T-helper 1 cell treated with Interleukin-12 subunit alpha and Interleukin-12 subunit beta and Interleukin-4 antibody, amounts not matched to agents 30 μg/mL and 1 μg/mL, for 36 hours (primary cell): ENCODE measurements at regions not wholly inside any gene's neighbourhood (a gene's known extent, or its start where the extent isn't known, plus 50 kb on each side); places are given as distances from the start of the nearest gene placed in this dataset.

Experiments
- H3K27ac Mint-ChIP-seq: one replicate; pipeline ENCODE4 v1.8.0; 2021; ENCODE audit warnings: mild to moderate bottlenecking, mixed read lengths
- H3K27me3 Mint-ChIP-seq: one replicate; pipeline ENCODE4 v1.8.0; 2021; ENCODE audit warnings: low read depth, mixed read lengths
- H3K36me3 Mint-ChIP-seq: one replicate; pipeline ENCODE4 v1.8.0; 2021; ENCODE audit warnings: low read depth, mixed read lengths
- H3K4me1 Mint-ChIP-seq: one replicate; pipeline ENCODE4 v1.8.0; 2021; ENCODE audit warnings: low read depth, mixed read lengths
- H3K4me3 Mint-ChIP-seq: one replicate; pipeline ENCODE4 v1.8.0; 2021; ENCODE audit warnings: mild to moderate bottlenecking, moderate library complexity, mixed read lengths
- H3K9me3 Mint-ChIP-seq: one replicate; pipeline ENCODE4 v1.8.0; 2021; ENCODE audit warnings: mixed read lengths

GRCh38 chr20:63082308-63082938 is 75.7 kb upstream of the BHLHE23 start:
- Mint-ChIP-seq H3K9me3 (peaks cover 20% of the 10 kb centered on the region), H3K27ac (no peak overlapping the region), H3K4me3 (no peak overlapping the region), H3K4me1 (no peaks in the 10 kb centered on the region), H3K36me3 (no peaks in the 10 kb centered on the region), H3K27me3 (no peaks in the 10 kb centered on the region)

- H3K4me1 Mint-ChIP-seq = no peaks in the 10 kb centered on the region
- H3K4me3 Mint-ChIP-seq = no peak overlapping the region
- H3K9me3 Mint-ChIP-seq = peaks cover 26% of the 10 kb centered on the region
- H3K27me3 Mint-ChIP-seq = no peaks in the 10 kb centered on the region
- no peak overlapping the region for H3K27ac Mint-ChIP-seq
- no peaks in the 10 kb centered on the region for H3K36me3 Mint-ChIP-seq
Measured at GRCh38 chr20:63081831-63082230, 75.1 kb upstream of the BHLHE23 start.

DNA sequence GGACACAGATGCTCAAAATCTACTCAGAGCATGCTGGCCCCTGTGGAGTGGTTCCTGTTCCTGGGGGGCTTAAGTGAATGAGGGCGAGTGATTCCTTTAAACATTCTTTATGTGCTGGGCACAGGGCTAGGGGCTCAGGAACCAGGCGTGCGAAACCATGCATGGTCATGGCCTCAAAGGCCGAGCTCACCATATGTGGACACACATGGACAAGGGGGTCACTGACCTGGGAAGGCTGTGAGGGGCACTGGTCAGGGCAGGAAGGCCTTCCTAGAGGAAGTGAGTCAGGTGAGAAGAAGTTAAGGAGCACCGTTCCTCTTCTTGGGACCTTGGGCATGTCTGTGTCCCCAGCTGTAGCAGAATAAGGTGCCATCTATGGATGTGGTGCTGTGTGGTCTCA is 74.6 kb upstream of the BHLHE23 start:
- Mint-ChIP-seq H3K27ac (no peak overlapping the region), H3K27me3 (no peaks in the 10 kb centered on the region), H3K9me3 (peaks cover 27% of the 10 kb centered on the region), H3K4me3 (no peak overlapping the region), H3K4me1 (no peaks in the 10 kb centered on the region), H3K36me3 (no peaks in the 10 kb centered on the region)

- Mint-ChIP-seq H3K9me3 (peaks cover 27% of the 10 kb centered on the region), H3K4me3 (no peak overlapping the region), H3K27me3 (no peaks in the 10 kb centered on the region), H3K4me1 (no peaks in the 10 kb centered on the region), H3K36me3 (no peaks in the 10 kb centered on the region), H3K27ac (no peak overlapping the region)
Measured at GRCh38 chr20:63080811-63081210, 74.0 kb upstream of the BHLHE23 start.

DNA sequence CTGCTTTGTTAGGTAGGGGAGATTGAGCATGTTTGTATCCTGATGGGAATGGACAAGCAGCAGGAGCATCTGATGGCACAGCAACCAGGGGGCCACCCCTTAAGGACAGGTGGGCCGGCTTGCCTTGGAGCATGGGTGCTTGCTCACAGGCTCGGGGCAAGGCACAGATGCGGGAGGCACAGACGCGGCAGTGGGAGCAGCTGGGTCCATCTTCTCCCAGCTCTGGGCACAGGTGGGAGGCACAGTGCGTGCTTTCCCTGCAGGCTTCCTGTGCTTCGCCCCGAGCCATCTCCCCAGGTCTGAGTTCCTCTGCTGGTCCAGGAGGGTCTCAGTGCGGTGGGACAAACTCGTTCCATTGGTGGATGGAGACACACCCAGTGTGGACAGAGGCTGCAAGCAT is 73.6 kb upstream of the BHLHE23 start:
- Mint-ChIP-seq H3K27me3 (no peaks in the 10 kb centered on the region), H3K4me3 (no peak overlapping the region), H3K36me3 (no peaks in the 10 kb centered on the region), H3K27ac (no peak overlapping the region), H3K9me3 (peaks cover 27% of the 10 kb centered on the region), H3K4me1 (no peaks in the 10 kb centered on the region)

DNA sequence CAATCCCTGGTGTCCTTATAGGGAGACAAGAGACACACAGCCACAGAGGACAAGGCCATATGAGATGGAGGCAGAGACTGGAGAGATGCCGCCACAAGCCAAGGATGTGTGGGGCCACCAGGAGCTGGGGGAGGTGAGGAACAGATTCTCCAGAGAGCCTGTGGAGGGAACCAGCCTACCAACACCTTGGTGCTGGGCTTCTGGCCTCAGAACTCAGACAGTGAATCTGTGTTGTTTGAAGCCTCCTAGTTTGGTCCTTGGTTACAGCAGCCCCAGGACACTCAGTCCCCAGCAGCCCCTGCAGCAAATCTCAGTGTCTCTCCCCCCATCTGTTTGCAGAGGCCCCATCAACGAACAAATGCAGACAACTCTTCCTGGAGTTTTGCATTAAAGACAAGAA is 73.2 kb upstream of the BHLHE23 start:
- no peaks in the 10 kb centered on the region for H3K4me1 Mint-ChIP-seq
- no peak overlapping the region for H3K4me3 Mint-ChIP-seq
- peaks cover 27% of the 10 kb centered on the region for H3K9me3 Mint-ChIP-seq
- no peak overlapping the region for H3K27ac Mint-ChIP-seq
- H3K27me3 Mint-ChIP-seq = no peaks in the 10 kb centered on the region
- no peaks in the 10 kb centered on the region for H3K36me3 Mint-ChIP-seq

- Mint-ChIP-seq H3K9me3 (peaks cover 27% of the 10 kb centered on the region), H3K4me1 (no peaks in the 10 kb centered on the region), H3K27ac (no peak overlapping the region), H3K36me3 (no peaks in the 10 kb centered on the region), H3K27me3 (peaks cover 4% of the 10 kb centered on the region), H3K4me3 (no peak overlapping the region)
Measured at GRCh38 chr20:63077705-63078104, 70.9 kb upstream of the BHLHE23 start.

DNA sequence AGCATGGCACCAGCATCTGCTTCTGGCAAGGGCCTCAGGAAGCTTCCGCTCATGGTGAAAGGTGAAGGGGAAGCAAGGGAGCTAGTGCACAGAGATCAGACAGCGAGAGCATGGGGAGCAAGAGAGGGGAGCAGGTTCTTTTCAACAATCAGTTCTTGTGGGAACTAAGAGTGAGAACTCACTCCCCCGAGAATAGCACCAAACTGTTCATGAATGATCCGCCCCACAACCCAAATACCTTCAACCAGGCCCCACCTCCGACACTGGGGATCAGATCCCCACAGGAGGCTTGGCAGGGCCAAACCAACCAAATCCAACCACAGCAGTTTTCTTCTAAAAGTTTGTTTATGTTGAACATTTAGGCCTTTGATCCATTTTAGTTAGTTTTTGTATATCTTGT is 69.7 kb upstream of the BHLHE23 start:
- H3K4me3 Mint-ChIP-seq = no peak overlapping the region
- H3K9me3 Mint-ChIP-seq = peaks cover 27% of the 10 kb centered on the region
- H3K4me1 Mint-ChIP-seq = no peaks in the 10 kb centered on the region
- H3K27ac Mint-ChIP-seq = no peak overlapping the region
- H3K27me3 Mint-ChIP-seq = peaks cover 12% of the 10 kb centered on the region
- H3K36me3 Mint-ChIP-seq = no peaks in the 10 kb centered on the region

DNA sequence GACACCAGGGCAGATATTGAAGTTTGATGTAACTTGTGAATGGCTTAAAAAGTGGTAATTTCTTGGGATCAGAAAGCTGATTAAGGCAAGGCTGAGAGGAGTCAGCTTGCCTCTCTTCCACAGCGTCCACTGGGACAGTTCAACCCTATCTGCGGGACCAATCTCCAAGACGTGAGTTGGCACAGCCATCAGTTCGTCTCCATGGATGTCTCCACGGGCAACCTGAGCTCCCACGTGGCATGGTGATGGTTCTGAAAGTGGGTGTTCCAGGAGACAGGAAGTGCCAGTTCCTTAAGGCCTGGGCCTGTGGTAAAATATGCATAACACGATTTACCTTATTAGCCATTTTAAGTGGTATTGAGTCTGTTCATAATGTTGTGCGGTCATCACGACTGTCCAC is 67.9 kb upstream of the BHLHE23 start:
- H3K27ac Mint-ChIP-seq = no peak overlapping the region
- H3K4me3 Mint-ChIP-seq = no peak overlapping the region
- H3K4me1 Mint-ChIP-seq = no peaks in the 10 kb centered on the region
- H3K9me3 Mint-ChIP-seq = peaks cover 27% of the 10 kb centered on the region
- no peaks in the 10 kb centered on the region for H3K36me3 Mint-ChIP-seq
- H3K27me3 Mint-ChIP-seq = peaks cover 23% of the 10 kb centered on the region

- no peak overlapping the region for H3K4me3 Mint-ChIP-seq
- no peaks in the 10 kb centered on the region for H3K4me1 Mint-ChIP-seq
- no peaks in the 10 kb centered on the region for H3K36me3 Mint-ChIP-seq
- peaks cover 24% of the 10 kb centered on the region for H3K9me3 Mint-ChIP-seq
- no peak overlapping the region for H3K27ac Mint-ChIP-seq
- H3K27me3 Mint-ChIP-seq = peaks cover 23% of the 10 kb centered on the region
Measured at GRCh38 chr20:63074182-63074581, 67.4 kb upstream of the BHLHE23 start.

DNA sequence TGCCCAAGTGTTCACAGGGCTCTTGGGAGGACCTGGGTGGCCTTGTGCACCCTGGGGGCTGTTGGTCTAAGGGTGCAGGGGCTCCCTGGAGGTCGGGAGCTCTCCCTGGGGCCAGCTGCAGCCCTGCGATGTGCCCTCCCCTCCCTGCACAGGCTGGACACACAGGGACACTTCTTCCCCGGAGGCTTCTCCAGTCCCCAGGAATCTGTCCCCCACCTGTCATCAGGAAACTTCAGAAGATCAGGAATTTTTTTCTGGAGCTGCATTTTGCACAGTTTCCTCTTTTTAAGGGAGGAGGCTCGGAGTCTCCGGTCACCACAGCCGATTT is 66.9 kb upstream of the BHLHE23 start:
- H3K9me3 Mint-ChIP-seq = peaks cover 19% of the 10 kb centered on the region
- no peaks in the 10 kb centered on the region for H3K36me3 Mint-ChIP-seq
- no peak overlapping the region for H3K4me3 Mint-ChIP-seq
- peaks cover 23% of the 10 kb centered on the region for H3K27me3 Mint-ChIP-seq
- no peak overlapping the region for H3K27ac Mint-ChIP-seq
- H3K4me1 Mint-ChIP-seq = no peaks in the 10 kb centered on the region

GRCh38 chr20:63072991-63073737 is 66.4 kb upstream of the BHLHE23 start:
- Mint-ChIP-seq H3K4me1 (no peaks in the 10 kb centered on the region), H3K9me3 (peaks cover 14% of the 10 kb centered on the region), H3K27me3 (peaks cover 23% of the 10 kb centered on the region), H3K36me3 (no peaks in the 10 kb centered on the region), H3K4me3 (no peak overlapping the region), H3K27ac (no peak overlapping the region)

DNA sequence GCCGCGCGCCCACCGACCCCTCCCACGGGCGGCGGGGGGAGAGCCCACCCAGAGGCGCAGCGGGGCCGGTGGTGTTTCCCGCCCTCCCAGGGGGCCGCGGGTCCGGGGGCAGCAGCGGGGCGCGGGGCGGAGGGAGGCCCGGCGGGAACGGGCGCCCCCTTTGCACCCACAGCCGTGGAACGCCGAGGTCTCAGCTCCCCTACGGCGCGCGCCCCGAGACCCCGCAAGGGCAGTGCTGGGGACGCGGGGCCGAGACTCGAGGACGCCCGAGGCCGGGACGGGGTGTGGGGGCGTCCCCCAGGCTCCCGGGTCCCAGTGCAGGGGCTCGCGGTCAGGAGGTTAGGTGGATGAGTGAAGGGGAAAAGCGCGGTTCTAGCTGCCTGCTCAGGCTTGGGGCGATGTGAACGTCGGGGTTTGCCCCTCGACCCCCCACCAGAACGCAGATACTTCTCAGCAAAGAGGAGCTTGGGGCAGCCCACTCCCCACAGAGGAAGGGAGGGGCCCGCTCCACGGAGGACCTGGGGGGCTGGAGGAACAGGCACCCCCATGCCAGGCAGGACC is 65.5 kb upstream of the BHLHE23 start:
- H3K4me1 Mint-ChIP-seq = no peaks in the 10 kb centered on the region
- peaks cover 23% of the 10 kb centered on the region for H3K27me3 Mint-ChIP-seq
- no peaks in the 10 kb centered on the region for H3K36me3 Mint-ChIP-seq
- no peak overlapping the region for H3K4me3 Mint-ChIP-seq
- peaks cover 5% of the 10 kb centered on the region for H3K9me3 Mint-ChIP-seq
- no peak overlapping the region for H3K27ac Mint-ChIP-seq

GRCh38 chr20:63071541-63072181 is 64.9 kb upstream of the BHLHE23 start:
- no peaks in the 10 kb centered on the region for H3K9me3 Mint-ChIP-seq
- H3K27ac Mint-ChIP-seq = no peak overlapping the region
- peaks cover 23% of the 10 kb centered on the region for H3K27me3 Mint-ChIP-seq
- H3K4me1 Mint-ChIP-seq = no peaks in the 10 kb centered on the region
- no peaks in the 10 kb centered on the region for H3K36me3 Mint-ChIP-seq
- no peak overlapping the region for H3K4me3 Mint-ChIP-seq
